GM12864 (cell line): ENCODE measurements at regions not wholly inside any gene's neighbourhood (a gene's known extent, or its start where the extent isn't known, plus 50 kb on each side); places are given as distances from the start of the nearest gene placed in this dataset.

Source experiments
- DNase-seq: peaks from one replicate; pipeline ENCODE4 v3.0.0-alpha.2; 2011; ENCODE audit warnings: low read depth
- H3K4me3 ChIP-seq: 2 replicates; pipeline ENCODE4 v1.5.1; 2011; ENCODE audit warnings: mild to moderate bottlenecking, low read depth, low read length, control low read depth
- TF ChIP-seq, protein P1 (sequence below): IDR thresholded peaks from 2 replicates; pipeline ENCODE4 v1.5.1; 2011; ENCODE audit warnings: low read depth, mild to moderate bottlenecking, moderate library complexity, low read length, control low read depth, inconsistent platforms; ENCODE audit errors: missing control alignments

DNA sequence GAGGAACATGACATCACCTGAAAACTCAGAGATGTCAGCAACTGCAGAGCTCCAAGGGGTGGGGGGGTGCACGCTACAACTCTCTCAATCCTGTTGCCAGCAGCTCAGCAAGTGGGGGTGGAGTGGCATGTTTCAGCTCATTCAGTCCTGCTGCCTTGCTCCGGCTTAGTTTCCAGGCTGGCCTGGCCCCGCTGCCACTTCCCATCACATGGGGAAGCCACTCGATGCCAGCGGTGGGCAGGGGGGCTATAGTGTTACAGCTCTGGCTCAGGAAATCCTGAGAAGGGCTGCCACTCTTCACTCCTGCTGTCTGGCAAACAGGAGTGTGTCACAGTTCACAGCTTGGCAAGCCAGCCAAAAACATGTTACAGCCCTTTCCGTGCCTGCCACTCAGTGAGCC lies 356.5 kb upstream of the GULP1 start:
- DNase-seq, result no peak
- TF ChIP-seq, protein P1, sequence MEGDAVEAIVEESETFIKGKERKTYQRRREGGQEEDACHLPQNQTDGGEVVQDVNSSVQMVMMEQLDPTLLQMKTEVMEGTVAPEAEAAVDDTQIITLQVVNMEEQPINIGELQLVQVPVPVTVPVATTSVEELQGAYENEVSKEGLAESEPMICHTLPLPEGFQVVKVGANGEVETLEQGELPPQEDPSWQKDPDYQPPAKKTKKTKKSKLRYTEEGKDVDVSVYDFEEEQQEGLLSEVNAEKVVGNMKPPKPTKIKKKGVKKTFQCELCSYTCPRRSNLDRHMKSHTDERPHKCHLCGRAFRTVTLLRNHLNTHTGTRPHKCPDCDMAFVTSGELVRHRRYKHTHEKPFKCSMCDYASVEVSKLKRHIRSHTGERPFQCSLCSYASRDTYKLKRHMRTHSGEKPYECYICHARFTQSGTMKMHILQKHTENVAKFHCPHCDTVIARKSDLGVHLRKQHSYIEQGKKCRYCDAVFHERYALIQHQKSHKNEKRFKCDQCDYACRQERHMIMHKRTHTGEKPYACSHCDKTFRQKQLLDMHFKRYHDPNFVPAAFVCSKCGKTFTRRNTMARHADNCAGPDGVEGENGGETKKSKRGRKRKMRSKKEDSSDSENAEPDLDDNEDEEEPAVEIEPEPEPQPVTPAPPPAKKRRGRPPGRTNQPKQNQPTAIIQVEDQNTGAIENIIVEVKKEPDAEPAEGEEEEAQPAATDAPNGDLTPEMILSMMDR, result no peak
- H3K4me3 ChIP-seq, result no peak overlapping the region

DNA sequence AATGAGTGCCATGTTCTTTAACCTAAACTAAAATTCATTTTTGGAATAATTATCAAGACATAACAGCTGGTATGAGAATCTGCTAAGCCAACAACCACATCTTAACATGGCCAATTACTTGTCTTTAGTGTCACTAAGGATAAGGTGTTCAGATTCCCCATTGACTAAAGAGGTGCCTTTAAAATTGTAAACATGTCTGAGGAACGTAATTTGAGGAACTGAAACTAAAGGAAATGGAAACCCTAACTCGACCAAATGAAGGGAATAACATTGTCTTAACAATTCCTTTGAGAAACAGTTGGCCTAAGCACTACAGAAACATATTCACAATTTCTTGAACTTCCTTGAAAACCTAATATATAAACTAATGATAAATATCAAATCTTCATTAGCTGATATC lies 355.4 kb upstream of the GULP1 start:
- TF ChIP-seq, protein P1, result no peak
- DNase-seq, result no peak
- H3K4me3 ChIP-seq, result no peak overlapping the region

DNA sequence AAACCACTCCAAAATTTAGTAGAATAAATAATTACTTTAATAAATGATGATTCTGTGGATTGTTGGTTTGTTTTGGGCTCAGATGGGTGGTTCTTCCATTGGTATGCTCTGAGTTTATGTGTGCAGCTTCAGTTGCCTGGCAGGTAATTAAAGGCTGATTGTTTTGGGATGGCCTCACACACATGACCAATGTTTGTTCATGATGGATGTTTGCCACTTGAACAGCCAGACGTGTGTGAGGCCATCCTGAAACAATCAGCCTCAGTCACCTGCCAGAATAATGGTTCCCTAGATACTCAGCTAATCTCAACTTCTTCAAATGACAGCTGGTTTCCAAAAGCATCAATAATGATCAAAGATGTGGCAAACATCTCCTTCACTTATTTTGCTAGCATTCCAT lies 352.5 kb upstream of the GULP1 start:
- TF ChIP-seq, protein P1, result no peak
- no peak overlapping the region for H3K4me3 ChIP-seq
- DNase-seq, result no peak

DNA sequence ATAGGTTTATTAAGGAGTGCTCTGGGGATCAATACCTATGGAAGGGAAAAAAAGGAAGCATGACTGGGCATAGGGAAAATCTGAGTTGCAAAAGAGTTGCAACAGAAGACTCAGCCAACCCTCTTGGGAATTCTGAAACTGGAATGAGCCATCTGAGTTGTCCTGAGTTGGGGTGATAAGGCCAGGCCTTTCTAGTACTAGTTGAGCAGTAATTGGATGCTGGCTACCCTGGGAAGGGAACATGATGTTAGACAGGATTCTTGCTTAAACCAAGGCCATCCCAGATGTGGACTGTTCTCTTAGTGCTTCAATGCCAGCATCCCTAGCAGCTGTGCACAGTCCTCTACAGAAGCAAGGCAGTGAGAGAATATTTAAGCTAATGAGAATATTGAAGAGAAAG lies 348.8 kb upstream of the GULP1 start:
- no peak for DNase-seq
- H3K4me3 ChIP-seq, result no peak overlapping the region
- TF ChIP-seq, protein P1, result no peak

DNA sequence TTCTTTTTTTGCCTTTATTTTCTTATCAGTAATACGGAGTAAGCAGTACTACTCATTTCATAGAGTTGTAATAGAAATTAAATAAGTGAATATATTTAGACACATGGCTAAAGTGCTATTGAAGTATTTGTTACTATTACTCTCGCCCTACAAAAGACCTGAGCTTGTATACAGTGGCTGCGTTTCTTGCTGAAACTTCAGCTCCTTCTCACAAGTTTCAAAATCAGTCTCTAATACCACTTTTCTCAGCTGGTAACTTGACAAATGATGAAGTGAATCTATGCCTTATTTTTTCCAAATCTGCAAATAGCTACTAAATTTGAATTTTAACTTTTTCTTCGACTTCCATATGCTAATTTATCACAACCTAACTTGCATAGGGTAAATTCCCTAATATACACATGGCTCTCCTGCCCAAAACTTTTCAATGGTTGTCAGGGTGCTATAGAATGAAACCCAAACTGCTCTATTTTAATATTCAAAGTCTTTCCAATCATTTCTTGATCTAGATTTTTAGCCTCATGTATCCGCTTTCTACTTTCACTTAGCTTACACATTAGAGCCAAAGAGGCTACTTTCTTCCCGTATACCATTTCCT lies 347.8 kb upstream of the GULP1 start:
- no peak for DNase-seq
- TF ChIP-seq, protein P1, result no peak
- H3K4me3 ChIP-seq, result no peak overlapping the region

DNA sequence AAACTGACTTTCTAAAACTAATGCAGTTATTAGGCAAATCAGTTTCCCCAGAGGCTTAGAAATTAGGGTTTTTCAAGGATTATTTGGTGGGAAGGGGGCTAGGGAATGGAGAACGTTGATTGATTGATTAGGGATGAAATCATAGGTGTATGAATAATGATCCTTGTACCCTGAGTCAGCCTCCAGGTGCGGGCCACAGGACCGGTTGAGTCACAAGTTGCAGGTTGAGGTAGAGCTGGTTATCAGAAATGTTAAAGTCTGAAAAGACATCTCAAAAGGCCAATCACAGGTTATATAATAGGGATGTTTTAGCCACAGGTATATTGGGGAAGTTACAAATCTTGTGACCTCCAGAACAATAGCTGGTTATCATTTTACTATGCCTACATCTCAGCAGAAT lies 341.8 kb upstream of the GULP1 start:
- no peak for DNase-seq
- no peak overlapping the region for H3K4me3 ChIP-seq
- TF ChIP-seq, protein P1, result no peak

DNA sequence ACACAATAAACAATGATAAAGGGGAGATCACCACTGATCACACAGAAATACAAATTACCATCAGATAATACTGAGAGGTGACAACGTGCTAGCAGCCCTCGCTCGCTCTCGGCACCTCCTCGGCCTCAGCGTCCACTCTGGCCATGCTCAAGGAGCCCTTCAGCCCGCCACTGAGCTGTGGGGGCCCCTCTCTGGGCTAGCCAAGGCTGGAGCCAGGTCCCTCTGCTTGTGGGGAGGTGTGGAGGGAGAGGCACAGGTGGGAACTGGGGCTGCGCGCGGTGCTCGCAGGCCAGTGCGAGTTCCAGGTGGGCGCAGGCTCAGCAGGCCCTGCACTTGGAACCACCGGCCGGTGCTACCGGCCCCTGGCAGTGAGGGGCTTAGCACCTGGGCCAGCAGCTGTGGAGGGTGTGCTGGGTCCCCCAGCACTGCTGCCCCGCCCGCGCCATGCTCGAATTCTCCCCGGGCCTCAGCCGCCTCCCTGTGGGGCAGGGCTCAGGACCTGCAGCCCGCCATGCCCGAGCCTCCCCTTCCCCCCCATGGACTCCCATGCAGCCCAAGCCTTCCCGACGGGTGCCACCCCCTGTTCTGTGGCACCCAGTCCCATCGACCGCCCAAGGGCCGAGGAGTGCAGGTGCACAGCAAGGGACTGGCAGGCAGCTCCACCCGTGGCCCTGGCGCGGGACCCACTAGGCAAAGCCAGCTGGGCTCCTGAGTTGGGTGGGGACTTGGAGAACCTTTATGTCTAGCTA lies 340.0 kb upstream of the GULP1 start:
- TF ChIP-seq, protein P1, result no peak
- H3K4me3 ChIP-seq, result no peak overlapping the region
- DNase-seq, result no peak
